KMS-11 (cell line): ENCODE measurements at regions not wholly inside any gene's neighbourhood (a gene's known extent, or its start where the extent isn't known, plus 50 kb on each side); places are given as distances from the start of the nearest gene placed in this dataset.

Experiments
- H2AFZ ChIP-seq: fragments of 200-600 bp; sonication (generic); 2 replicates; pipeline ENCODE4 v1.6.1; 2016; ENCODE audit warnings: antibody characterized with exemption, mixed run types, low read depth
- H3K27ac ChIP-seq: fragments of 200-600 bp; sonication (generic); 2 replicates; pipeline ENCODE4 v1.6.1; 2016; ENCODE audit warnings: mild to moderate bottlenecking, mixed run types
- H3K27me3 ChIP-seq: fragments of 200-600 bp; sonication (generic); 2 replicates; pipeline ENCODE4 v1.6.1; 2017; ENCODE audit warnings: mild to moderate bottlenecking, low read depth, mixed run types, moderate library complexity; ENCODE audit not compliant: insufficient read depth
- H3K36me3 ChIP-seq: fragments of 200-600 bp; sonication (generic); 2 replicates; pipeline ENCODE4 v1.6.1; 2017; ENCODE audit warnings: mild to moderate bottlenecking, mixed run types; ENCODE audit not compliant: insufficient read depth
- H3K4me1 ChIP-seq: fragments of 200-600 bp; sonication (generic); 2 replicates; pipeline ENCODE4 v1.6.1; 2016; ENCODE audit warnings: mild to moderate bottlenecking, low read depth, mixed run types; ENCODE audit not compliant: poor library complexity, severe bottlenecking
- H3K4me2 ChIP-seq: fragments of 200-600 bp; sonication (generic); 2 replicates; pipeline ENCODE4 v1.7.0; 2016; ENCODE audit warnings: mild to moderate bottlenecking, mixed run types
- H3K4me3 ChIP-seq: fragments of 200-600 bp; sonication (generic); IDR thresholded peaks from 2 replicates; pipeline ENCODE4 v1.6.1; 2017; ENCODE audit warnings: low read depth, low read length, mixed read lengths; ENCODE audit not compliant: insufficient read depth
- H3K79me2 ChIP-seq: fragments of 200-600 bp; sonication (generic); 2 replicates; pipeline ENCODE4 v1.6.1; 2016; ENCODE audit warnings: low read depth, mixed run types; ENCODE audit not compliant: insufficient read depth
- H3K9ac ChIP-seq: fragments of 200-600 bp; sonication (generic); 2 replicates; pipeline ENCODE4 v1.6.1; 2016; ENCODE audit warnings: mild to moderate bottlenecking, mixed run types
- H4K20me1 ChIP-seq: fragments of 200-600 bp; sonication (generic); 2 replicates; pipeline ENCODE4 v1.6.1; 2016; ENCODE audit warnings: mild to moderate bottlenecking, mixed run types; ENCODE audit not compliant: insufficient read depth
- TF ChIP-seq, protein P1 (sequence below): fragments of 200-600 bp; sonication (generic); conservative IDR thresholded peaks from 2 replicates; pipeline ENCODE4 v1.6.1; 2017; ENCODE audit warnings: low read depth, mild to moderate bottlenecking, antibody characterized with exemption, low read length, moderate library complexity, mixed read lengths

DNA sequence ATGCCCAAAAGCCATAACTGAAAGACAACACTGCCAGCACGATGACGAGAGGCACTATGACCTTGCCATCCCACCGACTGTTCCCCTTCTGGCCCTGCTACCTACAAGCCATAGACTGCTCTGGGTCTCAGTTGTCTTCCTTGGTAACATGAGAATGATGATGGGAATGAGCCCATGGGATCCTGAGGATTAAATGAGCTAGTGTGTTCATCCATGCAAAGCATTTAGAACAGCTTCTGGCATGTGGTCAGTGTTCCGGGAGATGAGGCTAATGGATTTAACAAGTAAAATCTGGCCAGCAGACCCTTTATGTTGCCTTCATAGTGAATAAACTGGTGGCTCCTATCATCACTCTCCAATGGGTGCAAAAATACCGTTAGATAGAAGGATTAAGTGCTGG, 62.4 kb upstream of the WDR11 start:
- Histone ChIP-seq H2AFZ (no peak overlapping the region), H3K36me3 (no peaks in the 10 kb centered on the region), H3K4me1 (no peaks in the 10 kb centered on the region), H3K27me3 (no peaks in the 10 kb centered on the region), H3K27ac (no peak overlapping the region), H3K79me2 (no peaks in the 10 kb centered on the region), H4K20me1 (no peaks in the 10 kb centered on the region), H3K4me3 (no peak overlapping the region), H3K4me2 (no peak overlapping the region), H3K9ac (no peak overlapping the region)
- TF ChIP-seq, protein P1, sequence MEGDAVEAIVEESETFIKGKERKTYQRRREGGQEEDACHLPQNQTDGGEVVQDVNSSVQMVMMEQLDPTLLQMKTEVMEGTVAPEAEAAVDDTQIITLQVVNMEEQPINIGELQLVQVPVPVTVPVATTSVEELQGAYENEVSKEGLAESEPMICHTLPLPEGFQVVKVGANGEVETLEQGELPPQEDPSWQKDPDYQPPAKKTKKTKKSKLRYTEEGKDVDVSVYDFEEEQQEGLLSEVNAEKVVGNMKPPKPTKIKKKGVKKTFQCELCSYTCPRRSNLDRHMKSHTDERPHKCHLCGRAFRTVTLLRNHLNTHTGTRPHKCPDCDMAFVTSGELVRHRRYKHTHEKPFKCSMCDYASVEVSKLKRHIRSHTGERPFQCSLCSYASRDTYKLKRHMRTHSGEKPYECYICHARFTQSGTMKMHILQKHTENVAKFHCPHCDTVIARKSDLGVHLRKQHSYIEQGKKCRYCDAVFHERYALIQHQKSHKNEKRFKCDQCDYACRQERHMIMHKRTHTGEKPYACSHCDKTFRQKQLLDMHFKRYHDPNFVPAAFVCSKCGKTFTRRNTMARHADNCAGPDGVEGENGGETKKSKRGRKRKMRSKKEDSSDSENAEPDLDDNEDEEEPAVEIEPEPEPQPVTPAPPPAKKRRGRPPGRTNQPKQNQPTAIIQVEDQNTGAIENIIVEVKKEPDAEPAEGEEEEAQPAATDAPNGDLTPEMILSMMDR: no peak

DNA sequence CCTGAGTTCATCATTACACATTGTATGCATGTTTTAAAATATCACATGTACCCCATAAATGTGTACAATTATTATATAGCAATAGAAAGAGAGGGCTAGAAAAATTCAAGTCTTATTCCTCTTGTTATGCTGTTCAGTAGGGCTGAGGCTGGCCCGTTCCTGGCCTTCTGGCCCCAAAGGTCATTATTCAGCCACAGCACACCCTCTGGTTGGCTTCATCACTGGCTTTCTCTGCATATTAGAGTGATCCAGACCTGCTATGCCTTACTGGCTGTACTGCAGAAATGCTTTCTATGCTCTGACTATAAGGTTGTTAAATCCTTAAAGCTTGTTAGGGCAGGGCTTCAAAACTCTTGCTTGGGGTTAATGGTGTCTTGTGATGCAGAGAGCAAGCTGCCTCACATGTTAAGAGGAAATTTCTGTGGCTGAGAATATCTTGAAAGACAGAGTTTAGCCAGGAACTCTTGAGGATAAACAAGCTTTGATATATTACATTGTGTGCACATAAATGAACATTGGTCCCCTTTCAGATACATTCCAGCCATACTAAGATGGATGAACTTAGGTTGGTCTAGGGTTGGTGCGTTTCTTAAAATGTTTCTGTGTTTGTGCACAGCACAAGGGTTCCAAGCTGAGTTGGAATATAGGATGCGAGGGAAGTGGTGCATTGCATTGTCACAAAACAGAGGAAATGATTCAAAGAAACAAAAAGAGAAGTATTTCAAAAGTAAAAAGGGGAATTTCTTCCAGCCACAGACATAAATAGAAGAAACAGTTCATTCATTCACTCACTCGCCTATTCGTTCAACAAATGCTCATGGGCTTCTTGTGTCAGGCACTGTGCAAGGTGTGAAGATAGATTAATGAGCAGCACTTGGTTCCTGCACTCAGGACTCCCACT, 61.6 kb upstream of the WDR11 start:
- Histone ChIP-seq H3K4me3 (no peak overlapping the region), H3K27ac (no peak overlapping the region), H3K9ac (no peak overlapping the region), H4K20me1 (no peaks in the 10 kb centered on the region), H3K4me2 (no peak overlapping the region), H3K79me2 (no peaks in the 10 kb centered on the region), H3K4me1 (no peaks in the 10 kb centered on the region), H3K36me3 (no peaks in the 10 kb centered on the region), H2AFZ (no peak overlapping the region), H3K27me3 (no peaks in the 10 kb centered on the region)
- TF ChIP-seq, protein P1: no peak

DNA sequence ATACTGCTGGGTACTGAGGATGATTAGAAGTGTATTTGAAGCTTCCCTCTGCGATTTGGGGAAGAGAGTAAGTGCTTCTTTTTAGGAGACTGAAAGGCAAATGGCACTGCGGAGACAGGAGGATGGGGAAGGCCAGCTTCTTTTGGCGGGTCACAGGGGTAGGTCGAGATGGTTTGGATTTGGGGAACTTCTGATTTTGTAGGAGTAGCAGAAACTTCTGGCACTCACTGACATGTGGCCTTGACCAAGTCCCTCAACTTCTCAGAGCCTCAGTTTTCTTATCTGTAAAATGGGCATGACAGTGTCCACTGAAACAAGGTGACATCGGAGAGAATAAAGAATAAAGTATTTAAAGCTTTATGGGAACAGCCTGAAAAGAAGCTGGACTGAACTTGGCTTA, 59.8 kb upstream of the WDR11 start:
- Histone ChIP-seq H3K36me3 (no peaks in the 10 kb centered on the region), H3K27me3 (no peaks in the 10 kb centered on the region), H3K4me3 (no peak overlapping the region), H2AFZ (no peak overlapping the region), H3K27ac (no peak overlapping the region), H3K9ac (no peak overlapping the region), H4K20me1 (no peaks in the 10 kb centered on the region), H3K4me2 (no peak overlapping the region), H3K79me2 (no peaks in the 10 kb centered on the region), H3K4me1 (no peaks in the 10 kb centered on the region)
- TF ChIP-seq, protein P1: no peak

DNA sequence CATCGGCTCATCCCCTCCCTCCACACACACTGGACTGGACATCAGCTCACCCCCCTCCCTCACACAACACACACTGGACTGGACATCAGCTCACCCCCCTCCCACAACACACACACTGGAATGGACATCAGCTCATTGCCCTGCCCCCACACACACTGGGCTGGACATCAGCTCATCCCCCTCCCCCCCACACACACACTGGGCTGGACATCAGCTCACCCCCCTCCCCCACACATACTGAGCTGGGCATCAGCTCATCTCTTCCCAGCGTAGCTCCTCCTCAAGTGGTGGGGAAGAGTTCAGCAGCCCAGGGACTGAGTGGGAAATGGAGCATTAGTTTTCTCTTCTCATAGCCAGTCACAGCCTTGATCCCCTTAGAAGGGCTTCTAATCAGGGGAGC, 58.1 kb upstream of the WDR11 start:
- H3K27ac ChIP-seq: no peak overlapping the region
- no peaks in the 10 kb centered on the region for H3K4me1 ChIP-seq
- H3K79me2 ChIP-seq: no peaks in the 10 kb centered on the region
- TF ChIP-seq, protein P1: no peak
- H3K36me3 ChIP-seq: no peaks in the 10 kb centered on the region
- H3K4me3 ChIP-seq: no peak overlapping the region
- no peak overlapping the region for H3K9ac ChIP-seq
- H2AFZ ChIP-seq: no peak overlapping the region
- no peaks in the 10 kb centered on the region for H3K27me3 ChIP-seq
- H4K20me1 ChIP-seq: no peaks in the 10 kb centered on the region
- H3K4me2 ChIP-seq: no peak overlapping the region
